Fibroblast of villous mesenchyme (primary cell): ENCODE measurements at regions not wholly inside any gene's neighbourhood (a gene's known extent, or its start where the extent isn't known, plus 50 kb on each side); places are given as distances from the start of the nearest gene placed in this dataset.
A peak's percentile ranks its signal among the peaks of the same experiment; 100 is the strongest.
"Not testable (repeated sequence)": the region's sequence is repeated elsewhere in the genome, so short reads cannot be mapped to it uniquely, and the experiment has no call there.

Experiments
- DNase-seq: peaks from one replicate; pipeline ENCODE4 v3.0.0-alpha.2; 2010; ENCODE audit warnings: low read depth
- H3K4me3 ChIP-seq: 2 replicates; pipeline ENCODE4 v1.5.1; 2011; ENCODE audit warnings: low read depth, mild to moderate bottlenecking, low read length
- TF ChIP-seq, protein P1 (sequence below): IDR thresholded peaks from 2 replicates; pipeline ENCODE4 v1.5.1; 2012; ENCODE audit warnings: low read depth, mild to moderate bottlenecking, low read length; ENCODE audit not compliant: insufficient read depth

DNA sequence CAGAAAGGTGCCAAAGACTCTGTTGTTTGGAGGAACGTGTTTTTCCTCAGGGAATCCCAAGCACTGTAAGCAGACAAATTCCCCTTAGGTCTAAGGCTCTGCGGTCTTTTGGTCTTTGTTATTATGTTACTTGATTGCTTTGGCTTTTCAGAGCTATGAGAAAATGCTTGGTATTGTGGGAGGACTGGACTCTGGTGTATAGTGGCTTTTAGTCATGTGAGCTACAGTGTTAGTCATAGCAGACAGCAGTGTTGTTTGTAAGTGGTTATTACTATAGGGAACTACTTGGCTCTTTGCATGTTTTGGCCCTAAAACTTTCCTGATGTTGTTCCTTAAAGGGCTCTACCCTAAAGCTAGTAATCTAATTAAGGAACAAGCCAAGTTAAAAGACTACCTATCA is 956.2 kb upstream of the LRATD1 start:
- H3K4me3 ChIP-seq, result no peak overlapping the region
- peak; percentile 44 for DNase-seq
- TF ChIP-seq, protein P1, sequence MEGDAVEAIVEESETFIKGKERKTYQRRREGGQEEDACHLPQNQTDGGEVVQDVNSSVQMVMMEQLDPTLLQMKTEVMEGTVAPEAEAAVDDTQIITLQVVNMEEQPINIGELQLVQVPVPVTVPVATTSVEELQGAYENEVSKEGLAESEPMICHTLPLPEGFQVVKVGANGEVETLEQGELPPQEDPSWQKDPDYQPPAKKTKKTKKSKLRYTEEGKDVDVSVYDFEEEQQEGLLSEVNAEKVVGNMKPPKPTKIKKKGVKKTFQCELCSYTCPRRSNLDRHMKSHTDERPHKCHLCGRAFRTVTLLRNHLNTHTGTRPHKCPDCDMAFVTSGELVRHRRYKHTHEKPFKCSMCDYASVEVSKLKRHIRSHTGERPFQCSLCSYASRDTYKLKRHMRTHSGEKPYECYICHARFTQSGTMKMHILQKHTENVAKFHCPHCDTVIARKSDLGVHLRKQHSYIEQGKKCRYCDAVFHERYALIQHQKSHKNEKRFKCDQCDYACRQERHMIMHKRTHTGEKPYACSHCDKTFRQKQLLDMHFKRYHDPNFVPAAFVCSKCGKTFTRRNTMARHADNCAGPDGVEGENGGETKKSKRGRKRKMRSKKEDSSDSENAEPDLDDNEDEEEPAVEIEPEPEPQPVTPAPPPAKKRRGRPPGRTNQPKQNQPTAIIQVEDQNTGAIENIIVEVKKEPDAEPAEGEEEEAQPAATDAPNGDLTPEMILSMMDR, result no peak

DNA sequence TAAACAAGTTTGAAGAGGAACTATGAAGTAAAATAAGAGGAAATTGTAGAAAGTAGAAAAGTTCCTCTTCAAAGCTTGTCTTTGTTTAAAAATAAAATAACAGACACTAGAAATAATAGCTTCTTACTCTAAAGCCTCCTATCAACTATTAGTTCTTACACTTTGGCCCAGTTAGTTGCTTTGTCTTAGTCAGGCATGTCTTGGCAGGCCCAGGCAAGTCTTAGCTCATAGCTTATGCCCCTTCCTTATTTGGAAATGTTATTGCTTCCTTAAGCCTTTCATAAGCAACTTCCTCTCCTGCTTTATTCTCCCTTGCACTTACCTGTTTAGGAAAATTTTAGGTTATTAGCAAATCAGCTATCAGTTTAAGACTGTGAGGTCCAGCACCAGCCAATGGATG is 950.6 kb upstream of the LRATD1 start:
- no peak for DNase-seq
- TF ChIP-seq, protein P1, result no peak
- H3K4me3 ChIP-seq, result no peak overlapping the region

DNA sequence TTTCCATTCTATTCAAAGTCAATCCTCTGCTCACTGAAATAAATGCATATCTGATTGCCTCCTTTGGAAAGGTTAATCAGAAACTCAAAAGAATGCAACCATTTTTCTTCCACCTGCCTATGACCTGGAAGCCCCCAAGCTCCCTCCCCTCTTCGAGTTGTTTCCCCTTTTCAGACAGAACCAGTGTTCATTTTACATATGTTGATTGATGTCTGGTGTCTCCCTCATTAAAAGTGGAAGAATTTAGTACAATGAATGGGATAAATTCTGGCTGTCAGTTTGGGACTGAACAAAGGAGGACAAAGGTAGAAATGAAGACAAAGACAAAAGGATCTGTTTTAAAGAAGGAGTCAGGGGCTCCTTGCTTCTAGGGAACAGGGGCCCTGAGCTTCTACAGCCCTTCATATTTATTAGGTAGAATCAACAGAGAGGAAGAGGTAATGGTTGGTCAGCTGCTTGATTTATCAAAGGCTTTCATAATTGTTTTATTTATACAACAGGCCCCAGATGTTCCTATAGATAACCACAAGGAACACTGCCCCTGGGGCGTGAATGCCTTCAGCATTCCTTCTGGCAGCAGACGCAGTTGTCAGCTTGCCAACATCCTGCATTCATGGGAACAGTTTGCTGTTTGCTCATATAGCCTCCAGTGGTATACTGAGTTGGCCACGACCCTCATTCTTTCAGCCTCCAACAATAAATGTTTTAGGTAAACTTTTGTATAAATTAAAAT is 949.8 kb upstream of the LRATD1 start:
- H3K4me3 ChIP-seq, result no peak overlapping the region
- peak; percentile 27 for DNase-seq
- TF ChIP-seq, protein P1, result no peak

DNA sequence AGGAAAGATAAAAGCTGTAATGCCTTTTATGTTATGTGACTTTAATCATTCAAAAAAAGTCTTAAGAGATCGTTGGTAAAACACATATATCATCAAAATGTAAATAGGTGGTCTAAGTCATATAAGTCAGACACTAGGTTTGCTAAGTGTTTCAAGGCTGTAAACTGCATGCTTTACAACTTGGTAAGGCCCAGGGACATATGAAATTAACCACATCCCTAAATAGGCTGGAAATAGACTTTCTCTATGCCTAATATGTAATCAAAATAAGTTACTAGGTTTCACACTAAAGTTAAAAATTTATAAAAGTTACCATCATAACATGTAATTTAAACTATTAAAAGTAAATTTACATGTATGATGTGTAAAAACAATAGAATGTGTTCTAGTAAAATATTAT is 946.3 kb upstream of the LRATD1 start:
- TF ChIP-seq, protein P1, result no peak
- no peak overlapping the region for H3K4me3 ChIP-seq
- no peak for DNase-seq

DNA sequence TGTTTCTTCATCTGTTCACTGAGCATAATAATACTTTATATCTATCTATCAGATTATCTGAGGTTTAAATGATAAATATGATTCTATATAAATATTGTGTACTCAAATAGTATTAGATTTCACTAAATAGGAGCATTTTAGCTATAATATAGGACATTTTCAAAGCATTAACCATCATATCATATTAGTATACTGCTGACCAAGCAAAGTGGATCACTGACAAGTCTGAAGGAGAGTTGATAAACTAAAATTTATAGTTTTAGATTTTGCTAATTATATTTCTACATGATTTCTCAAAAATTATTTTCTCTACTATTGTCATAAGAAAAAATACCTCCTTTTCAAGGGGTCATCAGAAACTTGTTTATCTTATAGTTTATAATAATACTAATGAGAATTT is 937.8 kb upstream of the LRATD1 start:
- DNase-seq, result no peak
- TF ChIP-seq, protein P1, result no peak
- no peak overlapping the region for H3K4me3 ChIP-seq

DNA sequence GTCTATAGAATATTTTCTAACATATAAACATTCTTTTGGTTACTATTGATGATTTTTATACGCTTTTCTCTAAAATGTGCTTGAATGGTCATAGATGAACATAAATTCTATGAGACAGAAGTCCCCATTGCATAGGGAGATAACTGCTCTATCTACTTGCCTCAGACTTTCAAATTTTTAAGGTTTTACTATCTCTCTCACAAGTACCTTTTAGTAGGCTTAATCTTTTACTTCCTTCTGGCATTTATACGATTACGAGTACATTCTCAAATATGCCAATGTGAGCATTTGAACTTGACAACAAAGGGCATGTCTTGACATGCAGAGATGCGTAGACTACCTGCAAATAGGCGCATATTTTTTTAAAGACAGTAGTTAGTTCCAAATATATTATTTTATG is 935.9 kb upstream of the LRATD1 start:
- DNase-seq, result no peak
- H3K4me3 ChIP-seq, result no peak overlapping the region
- TF ChIP-seq, protein P1, result no peak

DNA sequence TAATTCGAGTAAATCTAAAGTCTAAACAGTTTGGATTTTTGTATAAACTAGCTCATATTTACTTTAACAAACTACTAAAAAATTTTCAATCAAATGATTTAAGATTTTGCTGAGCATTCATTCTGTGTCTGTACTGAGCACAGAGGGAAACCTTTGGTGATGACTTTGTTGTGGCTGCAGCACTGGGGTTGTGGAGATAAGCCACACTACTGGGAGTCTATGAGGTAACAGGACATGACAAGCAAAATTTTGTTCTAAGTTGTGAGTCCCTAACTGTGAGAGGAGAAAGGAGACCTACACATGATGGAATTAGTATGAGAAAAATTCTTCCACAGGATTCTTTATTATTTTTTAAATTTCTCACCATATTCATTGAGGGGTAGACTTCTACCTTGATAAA is 933.7 kb upstream of the LRATD1 start:
- H3K4me3 ChIP-seq, result no peak overlapping the region
- DNase-seq, result no peak
- TF ChIP-seq, protein P1, result no peak

DNA sequence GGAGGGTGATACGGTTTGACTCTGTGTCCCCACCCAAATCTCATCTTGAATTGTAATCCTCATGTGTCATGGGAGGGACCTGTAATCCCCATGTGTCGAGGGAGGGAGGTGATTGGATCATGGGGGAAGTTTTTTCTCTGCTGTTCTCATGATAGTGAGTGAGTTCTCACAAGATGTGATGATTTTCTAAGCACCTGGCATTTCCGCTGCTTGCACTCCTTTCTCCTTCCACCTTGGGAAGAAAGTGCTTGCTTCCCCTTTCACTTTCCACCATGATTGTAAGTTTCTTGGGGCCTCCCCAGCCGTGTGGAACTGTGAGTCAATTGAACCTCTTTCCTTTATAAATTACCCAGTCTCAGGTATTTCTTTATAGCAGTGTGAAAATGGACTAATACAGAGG is 932.6 kb upstream of the LRATD1 start:
- not testable (repeated sequence) for DNase-seq, H3K4me3 ChIP-seq
